ENCODE measurements at regions not wholly inside any gene's neighbourhood (a gene's known extent, or its start where the extent isn't known, plus 50 kb on each side); places are given as distances from the start of the nearest gene placed in this dataset.

- Mint-ChIP-seq H3K27me3 (ENCODE audit: low read depth in 3 of 3) (peaks cover 0 to 1% (median 0%) of the 10 kb centered on the region in 3 donors), H3K4me3 (no peak overlapping the region), H3K36me3 (peaks cover 0 to 3% (median 0%) of the 10 kb centered on the region in 3 donors), H3K9me3 (peaks cover 2 to 22% (median 5%) of the 10 kb centered on the region in 6 donors), H3K4me1 (no peaks in the 10 kb centered on the region), H3K27ac (no peak overlapping the region)
- DNase-seq = no peak
Measured at GRCh38 chr11:29844031-29844430, 172.8 kb downstream of the KCNA4 start.

DNA sequence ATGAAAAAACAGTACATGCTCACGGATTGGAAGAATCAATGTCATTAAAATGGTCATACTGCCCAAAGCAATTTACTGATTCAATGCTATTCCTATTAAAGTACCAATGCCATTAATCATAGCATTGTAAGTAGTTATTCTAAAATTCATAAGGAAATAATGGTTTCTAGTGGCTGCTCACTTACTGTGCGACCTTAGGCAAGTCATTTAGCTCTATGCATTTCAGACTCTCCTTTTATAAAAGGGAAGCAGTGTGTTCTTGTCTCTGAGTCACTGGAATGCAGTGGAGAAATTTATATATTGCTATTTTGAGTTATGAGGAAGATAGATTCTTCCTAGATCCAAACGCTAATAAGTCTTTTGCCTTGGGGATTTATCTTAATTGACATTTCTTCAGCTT is 174.8 kb downstream of the KCNA4 start:
- no peaks in the 10 kb centered on the region for H3K4me1 Mint-ChIP-seq
- H3K36me3 Mint-ChIP-seq = peaks cover 0 to 3% (median 0%) of the 10 kb centered on the region in 3 donors
- no peak for DNase-seq
- peaks cover 0 to 1% (median 0%) of the 10 kb centered on the region in 3 donors for H3K27me3 Mint-ChIP-seq (ENCODE audit: low read depth in 3 of 3)
- no peak overlapping the region for H3K4me3 Mint-ChIP-seq
- H3K9me3 Mint-ChIP-seq = peaks cover 0 to 18% (median 5%) of the 10 kb centered on the region in 6 donors
- no peak overlapping the region for H3K27ac Mint-ChIP-seq

DNA sequence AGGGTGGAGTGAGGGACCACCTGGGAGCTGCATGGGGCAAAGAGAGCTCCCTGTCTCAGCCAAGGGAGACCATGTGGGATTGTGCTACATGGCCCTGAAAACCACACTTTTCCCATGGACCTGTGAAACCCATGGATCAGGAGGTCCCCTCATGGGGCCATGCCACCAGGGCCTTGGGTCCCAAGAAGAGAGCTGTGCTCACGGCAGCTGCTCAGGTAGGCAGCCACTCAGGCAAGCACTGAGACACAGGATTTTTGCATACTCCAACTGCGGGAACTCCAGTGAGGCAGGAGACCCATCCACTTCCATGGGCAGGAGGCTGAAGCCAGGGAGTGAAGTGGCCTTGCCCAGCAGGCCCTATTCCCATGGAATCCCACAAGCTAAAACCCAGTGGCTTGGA is 190.0 kb downstream of the KCNA4 start:
- Mint-ChIP-seq H3K4me1 (no peaks in the 10 kb centered on the region), H3K9me3 (peaks cover 5 to 36% (median 20%) of the 10 kb centered on the region in 6 donors), H3K36me3 (no peaks in the 10 kb centered on the region), H3K27ac (no peak overlapping the region), H3K27me3 (ENCODE audit: low read depth in 3 of 3) (no peaks in the 10 kb centered on the region), H3K4me3 (no peak overlapping the region)
- DNase-seq = no peak

GRCh38 chr11:29816359-29816758 is 200.5 kb downstream of the KCNA4 start:
- Mint-ChIP-seq H3K4me1 (no peaks in the 10 kb centered on the region), H3K27ac (no peak overlapping the region), H3K9me3 (peaks cover 11 to 54% (median 25%) of the 10 kb centered on the region in 6 donors), H3K27me3 (ENCODE audit: low read depth in 3 of 3) (peaks cover 0 to 2% (median 2%) of the 10 kb centered on the region in 3 donors), H3K36me3 (peaks cover 0 to 3% (median 0%) of the 10 kb centered on the region in 3 donors), H3K4me3 (no peak overlapping the region)
- no peak for DNase-seq

- no peak overlapping the region for H3K4me3 Mint-ChIP-seq
- peaks cover 0 to 2% (median 2%) of the 10 kb centered on the region in 3 donors for H3K27me3 Mint-ChIP-seq (ENCODE audit: low read depth in 3 of 3)
- H3K9me3 Mint-ChIP-seq = peaks cover 2 to 40% (median 14%) of the 10 kb centered on the region in 6 donors
- DNase-seq = no peak
- no peaks in the 10 kb centered on the region for H3K36me3 Mint-ChIP-seq
- H3K27ac Mint-ChIP-seq = no peak overlapping the region
- H3K4me1 Mint-ChIP-seq = no peaks in the 10 kb centered on the region
Measured at GRCh38 chr11:29809121-29809520, 207.7 kb downstream of the KCNA4 start.

DNA sequence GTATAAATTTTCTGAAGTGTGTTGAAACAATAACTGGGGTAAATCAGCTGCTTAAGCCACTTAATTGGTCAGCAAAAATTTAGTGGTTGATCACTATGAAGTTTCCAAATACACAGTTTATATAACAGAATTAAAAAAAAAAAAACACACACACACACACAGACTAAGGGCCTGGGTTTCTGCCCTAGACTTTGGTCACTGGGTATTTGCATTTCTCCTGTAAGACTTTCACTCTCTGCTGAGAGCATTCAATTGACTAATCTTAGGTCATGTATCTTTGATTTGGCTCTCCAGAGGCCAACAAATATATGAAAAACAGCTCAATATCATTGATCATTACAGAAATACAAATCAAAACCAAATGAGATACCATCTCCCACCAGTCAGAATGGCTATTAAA is 214.3 kb downstream of the KCNA4 start:
- H3K36me3 Mint-ChIP-seq = peaks cover 0 to 3% (median 0%) of the 10 kb centered on the region in 3 donors
- H3K27me3 Mint-ChIP-seq (ENCODE audit: low read depth in 3 of 3) = peaks cover 0 to 2% (median 0%) of the 10 kb centered on the region in 3 donors
- no peak for DNase-seq
- no peak overlapping the region for H3K27ac Mint-ChIP-seq
- H3K9me3 Mint-ChIP-seq = peaks cover 2 to 25% (median 13%) of the 10 kb centered on the region in 6 donors
- H3K4me1 Mint-ChIP-seq = no peaks in the 10 kb centered on the region
- no peak overlapping the region for H3K4me3 Mint-ChIP-seq

DNA sequence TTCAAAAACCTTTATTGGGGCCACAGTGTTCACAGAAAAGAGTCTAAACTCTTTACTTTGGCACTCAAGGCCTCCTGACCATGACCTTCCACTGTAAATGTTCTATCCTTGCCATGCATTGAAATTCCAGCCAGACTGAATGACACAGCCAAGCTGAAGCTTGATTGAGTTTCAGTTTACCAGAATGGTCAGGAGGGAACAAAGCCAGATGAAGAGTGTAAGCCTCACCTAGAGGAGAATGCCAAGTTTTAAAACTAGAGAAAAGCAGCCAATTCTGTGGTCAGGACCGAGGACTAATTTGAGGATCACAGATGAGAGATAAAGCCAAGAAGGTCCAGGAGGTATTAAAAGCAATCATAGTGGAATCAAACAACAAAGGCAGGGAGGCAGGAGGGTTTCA is 215.3 kb downstream of the KCNA4 start:
- Mint-ChIP-seq H3K36me3 (peaks cover 0 to 3% (median 0%) of the 10 kb centered on the region in 3 donors), H3K27ac (no peak overlapping the region), H3K27me3 (ENCODE audit: low read depth in 3 of 3) (peaks cover 0 to 4% (median 0%) of the 10 kb centered on the region in 3 donors), H3K9me3 (peaks cover 2 to 25% (median 15%) of the 10 kb centered on the region in 6 donors), H3K4me1 (no peaks in the 10 kb centered on the region), H3K4me3 (no peak overlapping the region)
- DNase-seq = no peak

GRCh38 chr11:29786092-29786491 is 230.7 kb downstream of the KCNA4 start:
- DNase-seq = no peak
- Mint-ChIP-seq H3K9me3 (peaks cover 0 to 18% (median 6%) of the 10 kb centered on the region in 6 donors), H3K36me3 (no peaks in the 10 kb centered on the region), H3K4me1 (no peaks in the 10 kb centered on the region), H3K4me3 (no peak overlapping the region), H3K27me3 (ENCODE audit: low read depth in 3 of 3) (peaks cover 0 to 2% (median 1%) of the 10 kb centered on the region in 3 donors), H3K27ac (no peak overlapping the region)

GRCh38 chr11:29783506-29783905 is 233.3 kb downstream of the KCNA4 start:
- H3K4me3 Mint-ChIP-seq = no peak overlapping the region
- H3K27me3 Mint-ChIP-seq (ENCODE audit: low read depth in 3 of 3) = peaks cover 0 to 2% (median 2%) of the 10 kb centered on the region in 3 donors
- no peaks in the 10 kb centered on the region for H3K4me1 Mint-ChIP-seq
- no peak for DNase-seq
- H3K9me3 Mint-ChIP-seq = peaks cover 0 to 22% (median 7%) of the 10 kb centered on the region in 6 donors
- H3K27ac Mint-ChIP-seq = no peak overlapping the region
- H3K36me3 Mint-ChIP-seq = no peaks in the 10 kb centered on the region

DNA sequence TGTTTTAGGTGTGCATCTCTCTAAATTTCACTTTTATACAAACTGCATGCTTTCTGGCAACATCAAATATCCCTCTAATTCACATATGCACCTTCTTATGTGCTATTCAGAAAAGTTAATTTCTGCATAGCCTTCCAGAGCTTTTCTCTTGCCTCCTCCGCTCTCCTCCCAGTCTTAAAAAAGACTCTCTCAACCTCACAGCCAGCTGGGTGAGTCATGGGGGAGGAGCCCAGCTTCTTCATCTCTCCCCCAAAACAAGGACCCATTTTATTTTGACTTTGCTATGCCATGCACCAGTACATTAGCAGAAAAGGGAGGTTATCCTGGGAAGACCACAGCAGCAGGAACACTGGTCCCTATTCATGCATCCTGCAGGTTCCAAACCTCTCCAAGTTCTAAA is 234.4 kb downstream of the KCNA4 start:
- no peaks in the 10 kb centered on the region for H3K36me3 Mint-ChIP-seq

GRCh38 chr11:29781268-29781667 is 235.6 kb downstream of the KCNA4 start:
- no peaks in the 10 kb centered on the region for H3K36me3 Mint-ChIP-seq
- no peak for DNase-seq

More for the DNA sequence above, 234.4 kb downstream of the KCNA4 start:
- no peak overlapping the region for H3K27ac Mint-ChIP-seq
- no peaks in the 10 kb centered on the region for H3K4me1 Mint-ChIP-seq
- no peak overlapping the region for H3K4me3 Mint-ChIP-seq
- H3K9me3 Mint-ChIP-seq = peaks cover 0 to 26% (median 9%) of the 10 kb centered on the region in 6 donors
- no peak for DNase-seq
- peaks cover 0 to 2% (median 2%) of the 10 kb centered on the region in 3 donors for H3K27me3 Mint-ChIP-seq (ENCODE audit: low read depth in 3 of 3)

DNA sequence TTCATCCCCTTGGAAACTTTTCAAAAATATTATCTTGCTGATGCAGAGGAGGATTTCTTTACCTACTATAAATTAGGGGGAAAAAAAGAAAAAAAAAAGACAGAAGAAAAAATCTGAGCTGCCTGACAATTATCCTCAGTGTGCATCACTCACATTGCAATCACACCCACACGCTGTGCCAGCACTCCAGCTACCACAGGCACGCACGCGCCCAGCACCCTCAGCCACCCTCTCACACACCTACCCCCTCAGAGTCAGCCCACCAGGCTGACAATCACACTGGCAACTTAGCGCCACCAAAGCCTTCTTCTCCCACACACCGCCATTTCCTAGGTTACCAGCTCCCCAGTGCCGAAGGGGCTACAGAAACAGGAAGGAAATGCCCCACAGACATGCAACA is 236.1 kb downstream of the KCNA4 start:
- H3K27me3 Mint-ChIP-seq (ENCODE audit: low read depth in 3 of 3) = peaks cover 0 to 2% (median 2%) of the 10 kb centered on the region in 3 donors
- H3K4me1 Mint-ChIP-seq = no peaks in the 10 kb centered on the region
- no peaks in the 10 kb centered on the region for H3K36me3 Mint-ChIP-seq
- DNase-seq = no peak
- H3K9me3 Mint-ChIP-seq = peaks cover 0 to 38% (median 13%) of the 10 kb centered on the region in 6 donors
- no peak overlapping the region for H3K4me3 Mint-ChIP-seq
- H3K27ac Mint-ChIP-seq = no peak overlapping the region

More at GRCh38 chr11:29781268-29781667, 235.6 kb downstream of the KCNA4 start:
- H3K27me3 Mint-ChIP-seq (ENCODE audit: low read depth in 3 of 3) = peaks cover 0 to 2% (median 2%) of the 10 kb centered on the region in 3 donors
- peaks cover 0 to 36% (median 11%) of the 10 kb centered on the region in 6 donors for H3K9me3 Mint-ChIP-seq
- no peaks in the 10 kb centered on the region for H3K4me1 Mint-ChIP-seq
- H3K27ac Mint-ChIP-seq = no peak overlapping the region
- no peak overlapping the region for H3K4me3 Mint-ChIP-seq

- DNase-seq = no peak
- Mint-ChIP-seq H3K36me3 (no peaks in the 10 kb centered on the region), H3K4me1 (no peaks in the 10 kb centered on the region), H3K27me3 (ENCODE audit: low read depth in 3 of 3) (no peaks in the 10 kb centered on the region), H3K4me3 (no peak overlapping the region), H3K9me3 (peaks cover 4 to 63% (median 26%) of the 10 kb centered on the region in 6 donors), H3K27ac (no peak overlapping the region)
Measured at GRCh38 chr11:29773656-29774264, 243.1 kb downstream of the KCNA4 start.

DNA sequence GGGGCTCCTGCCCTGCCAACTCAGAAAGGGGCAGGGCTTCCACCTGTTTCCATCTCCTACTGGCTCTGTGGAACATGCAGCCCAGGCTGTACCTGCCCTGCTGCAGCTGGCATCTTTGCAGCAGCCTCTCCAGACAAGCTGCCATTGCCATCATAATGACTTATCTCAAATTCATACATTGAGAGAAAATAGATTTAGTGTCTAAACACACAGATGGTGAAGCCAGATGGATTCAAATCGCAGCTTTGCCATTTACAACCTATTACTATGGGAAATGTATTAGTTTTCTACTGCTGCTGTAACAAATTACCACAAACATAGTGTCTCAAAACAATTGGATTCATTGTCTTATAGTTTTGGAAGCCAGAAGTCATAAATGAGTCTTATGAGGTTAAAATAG is 260.0 kb downstream of the KCNA4 start:
- Mint-ChIP-seq H3K4me1 (no peaks in the 10 kb centered on the region), H3K27me3 (ENCODE audit: low read depth in 3 of 3) (peaks cover 0 to 8% (median 0%) of the 10 kb centered on the region in 3 donors), H3K27ac (no peak overlapping the region), H3K36me3 (peaks cover 0 to 4% (median 0%) of the 10 kb centered on the region in 3 donors), H3K9me3 (peaks cover 15 to 46% (median 22%) of the 10 kb centered on the region in 6 donors), H3K4me3 (no peak overlapping the region)
- DNase-seq = no peak
